Epithelial cell of prostate (primary cell): ENCODE measurements at regions not wholly inside any gene's neighbourhood (a gene's known extent, or its start where the extent isn't known, plus 50 kb on each side); places are given as distances from the start of the nearest gene placed in this dataset.

Experiments used
- DNase-seq: peaks from one replicate; pipeline ENCODE4 v3.0.0-alpha.2; 2011; ENCODE audit warnings: low read depth, low spot score
- H3K27ac ChIP-seq: fragments of 450-650 bp; 2 replicates; pipeline ENCODE4 v1.5.1; 2017; ENCODE audit warnings: mild to moderate bottlenecking

DNA sequence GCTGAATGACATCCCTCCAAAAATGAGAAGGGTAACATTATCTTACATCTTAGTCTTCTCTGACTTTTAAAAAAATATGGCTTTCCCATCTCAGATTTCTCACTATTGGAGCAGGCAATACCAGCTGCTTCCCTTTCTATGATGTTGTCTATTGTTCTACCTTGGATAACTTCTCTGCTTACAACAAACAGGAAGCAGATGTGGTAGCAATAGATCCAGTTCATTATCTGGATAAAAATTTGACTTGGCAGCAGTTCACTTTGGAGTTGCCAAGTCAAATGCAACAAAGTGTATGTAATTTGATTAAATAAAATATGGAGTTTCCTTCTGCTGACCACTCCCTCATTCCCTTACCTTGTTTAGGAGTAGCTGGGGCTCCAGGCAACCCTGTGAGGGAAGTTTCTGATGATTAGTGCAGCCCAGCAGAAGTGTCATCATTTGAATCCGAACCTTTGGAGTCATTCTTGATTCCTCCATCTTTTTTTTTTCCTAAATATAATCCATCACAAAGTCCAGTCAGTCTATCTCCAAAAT is 72.0 kb upstream of the GPRIN3 start:
- H3K27ac ChIP-seq, result no peak overlapping the region
- DNase-seq, result no peak

GRCh38 chr4:89373394-89373793 is 65.8 kb upstream of the GPRIN3 start:
- DNase-seq, result no peak

DNA sequence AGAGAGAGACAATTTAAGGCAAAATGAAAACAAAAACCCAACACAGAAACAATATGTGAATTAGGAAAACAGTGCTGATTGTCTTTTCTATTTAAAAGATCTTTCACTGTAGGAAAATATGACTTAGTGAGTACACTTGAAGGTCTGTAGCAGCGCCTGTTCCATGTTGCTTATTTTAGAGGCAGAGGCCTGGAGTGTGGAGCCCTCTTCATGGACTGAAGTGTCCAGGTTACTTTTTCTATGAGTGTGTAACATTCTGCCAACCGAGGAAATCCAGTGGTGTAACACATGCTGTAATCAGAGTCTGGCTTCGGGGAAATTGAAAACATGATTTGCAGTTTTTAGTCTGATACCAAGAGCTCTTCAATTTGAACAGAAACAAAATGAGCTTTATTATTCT is 64.0 kb upstream of the GPRIN3 start:
- H3K27ac ChIP-seq, result no peak overlapping the region
- no peak for DNase-seq

More at GRCh38 chr4:89373394-89373793, 65.8 kb upstream of the GPRIN3 start:
- H3K27ac ChIP-seq, result no peak overlapping the region

DNA sequence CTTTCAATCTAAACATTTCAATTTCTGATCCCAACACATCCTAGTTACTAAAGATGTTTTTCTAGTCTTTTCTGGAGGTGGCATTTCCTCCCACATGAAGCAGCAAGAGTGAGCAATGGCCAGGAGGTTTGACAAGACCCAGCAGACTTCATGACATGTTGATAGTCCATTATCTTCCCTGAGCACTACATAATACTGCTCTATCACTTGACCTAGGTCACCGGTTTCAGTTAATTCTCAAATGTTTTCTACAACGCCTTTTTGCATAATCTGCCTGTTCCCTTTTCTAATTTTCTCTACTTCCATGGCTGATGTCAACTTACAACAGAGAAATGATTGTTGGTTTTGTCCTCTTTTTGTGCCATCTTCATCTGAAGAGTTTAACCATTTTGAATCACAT is 62.0 kb upstream of the GPRIN3 start:
- DNase-seq, result no peak
- H3K27ac ChIP-seq, result no peak overlapping the region

GRCh38 chr4:89368861-89369260 is 61.3 kb upstream of the GPRIN3 start:
- no peak overlapping the region for H3K27ac ChIP-seq
- no peak for DNase-seq

- no peak overlapping the region for H3K27ac ChIP-seq
- DNase-seq, result peak; percentile 48
Observed at GRCh38 chr4:89365776-89366175, 58.2 kb upstream of the GPRIN3 start.

DNA sequence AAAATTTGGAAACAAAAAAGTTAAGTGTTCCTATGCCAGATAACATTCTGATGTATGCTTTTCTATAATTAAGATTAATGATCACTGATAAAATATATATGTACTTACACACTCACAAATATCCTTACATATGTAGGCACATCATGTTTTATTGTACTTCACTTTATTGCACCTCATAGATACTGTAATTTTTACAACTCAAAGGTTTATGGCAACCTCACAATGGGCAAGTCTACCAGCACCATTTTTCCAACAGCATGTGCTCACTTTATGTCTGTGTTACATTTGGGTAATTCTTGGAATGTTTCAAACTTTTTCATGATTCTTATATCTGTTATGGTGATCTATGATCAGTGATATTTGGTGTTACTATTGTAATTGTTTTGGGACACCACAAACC is 57.8 kb upstream of the GPRIN3 start:
- no peak overlapping the region for H3K27ac ChIP-seq

GRCh38 chr4:89364541-89364940 is 56.9 kb upstream of the GPRIN3 start:
- no peak for DNase-seq
- no peak overlapping the region for H3K27ac ChIP-seq

More for the DNA sequence above, 57.8 kb upstream of the GPRIN3 start:
- DNase-seq, result no peak

DNA sequence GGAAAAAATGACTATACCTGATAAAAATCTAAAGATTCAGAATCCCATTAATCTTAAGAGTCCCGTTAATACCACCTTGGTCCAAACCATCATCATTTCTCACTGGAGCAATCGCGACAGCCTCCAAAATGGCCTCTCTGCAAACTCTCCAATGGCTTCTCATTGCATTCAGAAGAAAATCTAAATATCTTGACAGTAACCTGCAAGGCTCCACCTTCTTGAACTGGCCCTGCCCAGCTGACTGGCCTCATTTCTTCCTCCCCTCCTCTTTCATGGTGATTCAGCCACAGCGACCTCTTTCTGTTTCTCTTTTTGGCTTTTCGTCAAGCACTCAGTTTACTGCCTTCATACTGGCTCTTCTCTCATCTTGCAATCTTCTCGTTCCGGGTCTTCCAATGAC is 56.2 kb upstream of the GPRIN3 start:
- no peak for DNase-seq
- H3K27ac ChIP-seq, result no peak overlapping the region

DNA sequence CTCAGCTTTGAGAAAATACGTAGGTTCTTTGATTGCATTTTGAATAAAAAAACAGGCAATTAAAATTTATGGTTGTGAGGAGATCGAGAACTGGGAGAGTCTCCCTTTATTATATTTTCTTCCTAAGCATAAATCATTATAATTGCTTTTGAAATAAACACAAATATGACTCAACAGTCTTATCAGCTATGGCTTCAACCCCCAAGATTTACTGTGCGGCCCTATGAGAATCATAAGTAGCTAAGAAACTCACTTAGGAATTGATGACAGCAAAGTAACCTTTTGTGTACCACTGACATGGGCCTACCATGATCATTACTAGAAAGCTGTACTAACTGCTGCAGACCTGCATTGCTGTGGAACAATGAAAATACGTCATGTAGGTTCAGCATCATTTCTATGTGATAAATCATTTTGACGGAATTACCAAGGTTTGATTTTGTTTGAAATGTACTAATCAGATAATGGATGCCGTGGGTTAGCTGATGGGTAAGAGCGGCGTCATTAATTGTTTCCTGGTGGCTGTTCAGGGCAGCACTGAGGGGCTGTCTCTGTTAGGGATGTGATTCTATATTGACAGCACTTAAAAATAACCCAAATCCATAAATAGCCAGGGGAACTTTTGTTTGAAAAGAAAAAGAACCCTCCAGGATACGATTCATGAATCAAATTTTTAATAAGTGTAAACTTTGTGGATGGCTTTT is 51.5 kb upstream of the GPRIN3 start:
- H3K27ac ChIP-seq, result no peak overlapping the region
- DNase-seq, result no peak

- no peak overlapping the region for H3K27ac ChIP-seq
- no peak for DNase-seq
Observed at GRCh38 chr4:89357787-89358186, 50.2 kb upstream of the GPRIN3 start.
